EL (cell line): ENCODE measurements at regions not wholly inside any gene's neighbourhood (a gene's known extent, or its start where the extent isn't known, plus 50 kb on each side); places are given as distances from the start of the nearest gene placed in this dataset.
"Not testable (repeated sequence)": the region's sequence is repeated elsewhere in the genome, so short reads cannot be mapped to it uniquely, and the experiment has no call there.

Source experiments
- DNase-seq: peaks from one replicate; pipeline ENCODE4 v3.0.0-alpha.2; 2016

GRCh38 chrX:1853916-1854315, 239.1 kb downstream of the ASMT start:
- no peak for DNase-seq

- DNase-seq: not testable (repeated sequence)
These were observed 240.0 kb downstream of the ASMT start for GRCh38 chrX:1854861-1855260.

GRCh38 chrX:1859266-1859665, 244.4 kb downstream of the ASMT start:
- not testable (repeated sequence) for DNase-seq

- no peak for DNase-seq
These were observed 246.2 kb downstream of the ASMT start for GRCh38 chrX:1860936-1861594.

GRCh38 chrX:1863995-1864394, 249.1 kb downstream of the ASMT start:
- not testable (repeated sequence) for DNase-seq

GRCh38 chrX:1870421-1870820, 255.6 kb downstream of the ASMT start:
- no peak for DNase-seq

- no peak for DNase-seq
These were observed 257.0 kb downstream of the ASMT start for GRCh38 chrX:1871887-1872286.

- no peak for DNase-seq
These were observed 258.8 kb downstream of the ASMT start for GRCh38 chrX:1873671-1874070.

GRCh38 chrX:1874416-1874815, 259.6 kb downstream of the ASMT start:
- DNase-seq: no peak

- DNase-seq: no peak
These were observed 260.0 kb downstream of the ASMT start for GRCh38 chrX:1874899-1875298.

DNA sequence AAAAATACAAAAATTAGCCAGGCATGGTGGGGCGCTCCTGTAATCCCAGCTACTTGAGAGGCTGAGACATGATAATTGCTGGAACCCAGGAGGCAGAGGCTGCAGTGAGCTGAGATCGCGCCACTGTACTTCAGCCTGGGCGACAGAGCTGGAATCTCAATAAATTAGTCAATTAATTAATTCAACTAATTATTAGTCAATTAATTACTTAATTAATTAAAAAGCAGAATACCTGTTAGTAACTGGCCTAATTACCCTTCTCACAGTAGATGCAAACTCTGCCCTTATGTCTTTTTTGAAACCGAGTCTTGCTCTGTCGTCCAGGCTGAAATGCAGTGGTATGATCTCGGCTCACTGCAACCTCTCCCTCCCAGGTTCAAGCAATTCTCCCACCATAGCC, 261.2 kb downstream of the ASMT start:
- DNase-seq: no peak

DNA sequence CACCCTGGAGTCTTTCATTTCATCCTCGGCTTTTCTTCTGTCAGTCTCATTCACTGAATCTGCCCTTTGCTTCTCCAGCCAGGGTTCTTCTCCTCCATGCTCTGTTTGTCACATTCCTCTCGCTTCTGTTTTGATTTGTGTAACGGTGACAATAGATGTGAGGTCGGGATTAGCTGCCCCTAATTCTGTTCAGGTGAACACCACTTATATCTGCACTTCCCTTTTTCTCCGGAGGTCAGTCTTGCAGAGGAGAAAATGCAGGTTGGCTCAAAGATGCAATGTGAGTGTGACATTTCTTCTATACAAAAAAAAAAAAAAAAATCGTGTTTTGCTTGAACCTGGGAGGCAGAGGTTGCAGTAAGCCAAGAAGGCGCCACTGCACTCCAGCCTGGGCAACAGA, 262.9 kb downstream of the ASMT start:
- no peak for DNase-seq

- not testable (repeated sequence) for DNase-seq
These were observed 266.3 kb downstream of the ASMT start for GRCh38 chrX:1880884-1881817.

DNA sequence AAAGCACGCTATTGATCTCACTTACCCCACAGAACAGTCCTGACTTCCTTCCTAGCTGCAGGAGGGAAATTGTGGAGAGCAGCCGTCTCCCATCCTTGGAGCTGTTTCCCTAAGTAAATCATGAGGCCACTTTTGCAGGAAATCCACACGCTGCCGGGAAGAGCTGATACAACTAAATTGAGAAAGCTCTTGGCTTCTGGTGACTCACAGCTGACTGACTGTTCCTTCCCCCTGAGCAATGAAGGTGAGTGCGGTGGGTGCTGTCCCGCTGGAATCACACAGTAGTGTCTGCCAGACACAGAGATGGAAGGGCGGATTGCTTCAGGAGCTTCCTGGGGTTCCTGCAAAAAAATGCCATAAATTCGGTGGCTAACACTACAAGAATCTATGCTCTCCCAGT, 268.9 kb downstream of the ASMT start:
- no peak for DNase-seq

DNA sequence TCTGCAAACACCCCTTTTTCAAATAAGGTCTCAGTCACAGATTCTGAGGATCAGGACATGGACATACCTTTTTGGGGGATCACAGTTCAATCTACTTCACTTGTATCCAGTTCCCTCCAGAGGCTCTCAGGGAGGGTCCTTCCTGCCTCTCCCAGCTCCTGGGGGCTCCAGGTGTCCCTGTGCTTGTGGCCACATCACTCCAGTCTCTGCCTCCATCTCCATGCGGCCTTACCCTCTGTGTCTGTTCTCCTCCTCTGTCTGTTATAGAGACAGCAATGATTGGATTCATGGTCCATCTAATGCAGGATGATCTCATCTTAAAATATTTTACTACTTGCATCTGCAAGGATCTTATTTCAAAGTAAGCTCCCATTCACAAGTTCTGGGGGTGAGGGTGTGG, 269.6 kb downstream of the ASMT start:
- DNase-seq: no peak

DNA sequence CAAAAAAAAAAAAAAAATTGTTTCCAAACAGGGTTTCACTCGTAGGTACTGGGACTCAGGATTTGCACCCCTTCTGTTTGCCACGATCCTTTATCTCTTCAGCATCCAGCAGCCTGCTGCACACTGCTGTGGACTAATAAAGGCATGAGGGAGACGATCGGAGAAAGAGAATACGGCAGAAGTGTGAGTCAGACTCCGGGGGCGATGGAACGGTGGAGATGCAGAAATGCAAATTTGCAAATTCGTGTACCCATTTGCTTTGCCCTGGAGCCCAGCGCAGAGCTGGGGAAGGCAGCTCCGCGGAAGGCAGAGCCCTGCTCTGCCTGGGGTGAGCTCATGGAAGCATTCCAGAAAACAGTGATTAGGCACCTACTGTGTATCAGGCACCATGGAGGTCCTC, 270.3 kb downstream of the ASMT start:
- no peak for DNase-seq

DNA sequence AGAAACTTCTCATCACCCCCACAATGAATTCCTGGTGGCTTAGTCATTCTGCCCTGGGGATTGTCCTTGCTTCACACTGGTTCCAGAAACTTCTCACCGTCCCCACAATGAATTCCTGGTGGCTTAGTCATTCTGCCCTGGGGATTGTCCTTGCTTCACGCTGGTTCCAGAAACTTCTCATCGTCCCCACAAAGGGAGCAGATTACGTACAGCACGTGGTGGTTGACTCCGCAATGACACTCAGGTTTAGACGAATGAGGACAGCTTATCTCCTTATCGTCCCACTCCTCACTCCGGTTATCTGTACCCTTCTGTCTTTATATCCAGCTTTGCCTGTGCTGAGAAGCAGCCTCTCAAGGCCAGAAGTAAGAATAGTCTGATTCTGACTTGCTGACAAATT, 273.4 kb downstream of the ASMT start:
- DNase-seq: not testable (repeated sequence)

- no peak for DNase-seq
These were observed 279.1 kb downstream of the ASMT start for GRCh38 chrX:1894026-1894294.

DNA sequence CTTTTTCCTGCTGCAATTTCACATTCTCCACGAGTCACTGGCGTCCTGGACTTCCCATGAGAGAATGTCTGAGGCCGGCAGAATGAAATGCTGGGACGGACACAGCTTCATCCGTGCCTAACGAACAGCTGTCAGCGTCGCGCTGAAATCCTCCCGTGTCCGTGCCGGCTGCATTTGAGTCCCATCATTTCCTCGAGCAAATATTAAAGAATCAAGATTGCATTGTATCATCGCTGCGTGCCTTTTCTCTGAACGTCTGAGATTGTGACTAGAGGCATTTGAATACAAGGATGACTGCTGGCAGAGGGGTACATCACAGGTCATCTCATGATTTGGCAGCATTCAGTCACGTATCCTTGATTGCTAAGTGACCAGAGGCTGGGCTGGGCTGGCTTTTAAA, 279.9 kb downstream of the ASMT start:
- DNase-seq: no peak

GRCh38 chrX:1895583-1895982, 280.7 kb downstream of the ASMT start:
- DNase-seq: no peak

DNA sequence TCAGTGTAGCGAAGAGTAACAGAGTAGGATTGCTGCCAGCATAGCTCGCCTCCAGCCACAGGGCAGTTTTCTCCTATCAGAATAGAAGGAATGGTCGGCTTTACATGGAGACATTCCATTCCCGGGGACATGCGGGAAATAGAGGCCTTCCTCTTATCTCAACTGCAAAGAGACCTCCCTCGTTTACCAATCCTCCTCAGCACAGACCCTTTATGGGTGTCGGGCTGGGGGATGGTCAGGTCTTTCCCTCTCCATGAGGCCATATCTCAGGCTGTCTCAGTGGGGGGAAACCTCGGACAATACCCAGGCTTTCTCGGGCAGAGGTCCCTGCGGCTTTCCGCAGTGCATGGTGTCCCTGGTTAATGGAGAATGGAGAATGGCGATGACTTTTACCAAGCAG, 285.0 kb downstream of the ASMT start:
- DNase-seq: no peak

DNA sequence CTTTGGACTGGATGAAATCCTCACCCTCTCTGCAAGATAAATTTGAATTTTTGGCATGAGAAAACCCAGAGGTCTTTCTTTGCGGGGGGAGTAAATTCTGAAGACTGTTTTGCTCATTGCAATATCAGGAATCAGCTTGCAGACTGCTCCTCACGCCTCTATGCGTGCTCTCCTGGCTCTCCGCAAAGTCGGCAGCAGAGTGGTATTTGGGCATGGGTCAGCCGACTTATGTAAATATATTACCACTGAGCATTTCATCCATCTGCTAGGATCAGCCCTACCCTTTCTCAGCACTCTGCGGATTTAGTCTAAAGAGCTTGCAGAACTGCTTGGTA, 288.0 kb downstream of the ASMT start:
- DNase-seq: no peak

- no peak for DNase-seq
These were observed 288.5 kb downstream of the ASMT start for GRCh38 chrX:1903236-1903935.

DNA sequence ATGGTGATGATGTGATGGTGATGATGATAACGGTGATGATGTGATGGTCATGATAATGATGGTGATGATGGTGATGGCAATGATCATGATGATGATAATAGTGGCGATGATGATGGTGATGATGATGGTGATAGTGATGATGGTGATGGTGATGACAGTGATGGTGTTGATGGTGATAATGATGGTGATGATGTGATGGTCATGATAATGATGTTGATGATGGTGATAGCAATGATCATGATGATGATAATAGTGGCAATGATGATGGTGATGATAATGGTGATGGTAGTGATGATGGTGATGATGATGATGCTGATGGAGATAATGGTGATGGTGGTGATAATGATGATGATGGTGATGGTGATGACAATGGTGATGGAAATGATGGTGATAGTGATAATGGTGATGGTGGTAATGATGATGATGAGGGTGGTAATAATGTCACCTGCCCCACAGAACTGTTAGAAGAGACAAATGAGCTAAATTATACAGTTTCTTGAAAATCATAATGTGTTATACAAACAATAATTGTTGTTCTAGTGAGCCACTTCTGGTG, 289.9 kb downstream of the ASMT start:
- no peak for DNase-seq
